GM23338 (cell line): ENCODE measurements at regions not wholly inside any gene's neighbourhood (a gene's known extent, or its start where the extent isn't known, plus 50 kb on each side); places are given as distances from the start of the nearest gene placed in this dataset.

Experiments used
- ATAC-seq: fragments of 200-7000 bp; cut with Tn5 transposase; 3 replicates; pipeline ENCODE4 v1.9.1; 2020
- DNase-seq: peaks from one replicate; pipeline ENCODE4 v3.0.0-alpha.2; 2015; ENCODE audit warnings: low spot score
- H2AFZ ChIP-seq: fragments of 200-600 bp; sonication (generic); 2 replicates; pipeline ENCODE4 v1.8.0; 2016; ENCODE audit warnings: antibody characterized with exemption, mild to moderate bottlenecking, moderate library complexity
- H3F3A ChIP-seq: fragments of 200-600 bp; sonication (generic); replicated peaks from 2 replicates; pipeline ENCODE4 v1.8.0; 2017; ENCODE audit warnings: antibody characterized with exemption, mixed run types, low read depth
- H3K27ac ChIP-seq: fragments of 200-600 bp; sonication (generic); 2 replicates; pipeline ENCODE4 v1.6.1; 2016; ENCODE audit warnings: low read depth
- H3K27me3 ChIP-seq: fragments of 200-600 bp; sonication (generic); 2 replicates; pipeline ENCODE4 v1.8.0; 2016; ENCODE audit warnings: mild to moderate bottlenecking, mixed run types, moderate library complexity; ENCODE audit not compliant: insufficient read depth
- H3K36me3 ChIP-seq: fragments of 200-600 bp; sonication (generic); 2 replicates; pipeline ENCODE4 v1.8.0; 2016; ENCODE audit warnings: mild to moderate bottlenecking; ENCODE audit not compliant: insufficient read depth
- H3K4me1 ChIP-seq: fragments of 200-600 bp; sonication (generic); 2 replicates; pipeline ENCODE4 v1.8.0; 2016; ENCODE audit warnings: mild to moderate bottlenecking, moderate library complexity; ENCODE audit not compliant: insufficient read depth
- H3K4me2 ChIP-seq: fragments of 200-600 bp; sonication (generic); 2 replicates; pipeline ENCODE4 v1.7.1; 2017; ENCODE audit warnings: mixed run types
- H3K4me3 ChIP-seq: fragments of 200-600 bp; sonication (generic); 2 replicates; pipeline ENCODE4 v1.6.1; 2016; ENCODE audit warnings: mixed run types
- H3K79me2 ChIP-seq: fragments of 200-600 bp; sonication (generic); replicated peaks from 2 replicates; pipeline ENCODE4 v1.8.0; 2017; ENCODE audit warnings: mild to moderate bottlenecking; ENCODE audit not compliant: insufficient read depth
- H3K9me2 ChIP-seq: fragments of 200-600 bp; sonication (generic); 2 replicates; pipeline ENCODE4 v1.8.0; 2017; ENCODE audit not compliant: insufficient read depth
- H4K20me1 ChIP-seq: fragments of 200-600 bp; sonication (generic); replicated peaks from 2 replicates; pipeline ENCODE4 v1.8.0; 2017; ENCODE audit warnings: mild to moderate bottlenecking; ENCODE audit not compliant: insufficient read depth
- H3K27ac Mint-ChIP-seq: 2 replicates; pipeline ENCODE4 v1.8.0; 2020; ENCODE audit warnings: inconsistent platforms, mild to moderate bottlenecking, moderate library complexity, mixed read lengths
- H3K27me3 Mint-ChIP-seq: 3 replicates; pipeline ENCODE4 v1.8.0; 2022; ENCODE audit warnings: low read depth, mild to moderate bottlenecking, moderate library complexity, mixed read lengths, inconsistent platforms; ENCODE audit not compliant: insufficient read depth, poor library complexity
- H3K36me3 Mint-ChIP-seq: 3 replicates; pipeline ENCODE4 v1.8.0; 2021; ENCODE audit warnings: low read depth, mild to moderate bottlenecking, inconsistent platforms, moderate library complexity, mixed read lengths
- H3K4me1 Mint-ChIP-seq: 3 replicates; pipeline ENCODE4 v1.8.0; 2020; ENCODE audit warnings: mild to moderate bottlenecking, inconsistent platforms, mixed read lengths
- H3K4me3 Mint-ChIP-seq: 3 replicates; pipeline ENCODE4 v1.8.0; 2021; ENCODE audit warnings: moderate library complexity, mild to moderate bottlenecking, inconsistent platforms, mixed read lengths
- H3K9me3 Mint-ChIP-seq: 3 replicates; pipeline ENCODE4 v1.8.0; 2020; ENCODE audit warnings: moderate library complexity, mild to moderate bottlenecking, inconsistent platforms, mixed read lengths
- CREB1 ChIP-seq: fragments of 250-450 bp; sonication (Bioruptor Pico); IDR thresholded peaks from 2 replicates; pipeline ENCODE4 v1.5.0; 2020; ENCODE audit warnings: low read depth, mild to moderate bottlenecking, moderate library complexity
- CTCF ChIP-seq, 2 experiments: fragments of 200-600 bp in 1 of 2; sonication (generic) in 1 of 2; conservative IDR thresholded peaks; 2 replicates each; pipeline versions ENCODE4 v1.5.1 to v1.6.1; 2016 to 2017; ENCODE audit warnings: antibody characterized with exemption in 2 of 2, low read depth in 2 of 2, mild to moderate bottlenecking in 2 of 2, moderate library complexity in 1 of 2
- ETS1 ChIP-seq: IDR thresholded peaks from 2 replicates; pipeline ENCODE4 v1.6.1; 2016; ENCODE audit warnings: antibody characterized with exemption
- EZH2 ChIP-seq: fragments of 200-600 bp; sonication (generic); IDR thresholded peaks from one replicate; pipeline ENCODE4 v1.8.0; 2017; ENCODE audit warnings: antibody characterized with exemption, mild to moderate bottlenecking, low read depth; ENCODE audit not compliant: unreplicated experiment
- EZH2phosphoT487 ChIP-seq: fragments of 200-600 bp; sonication (generic); IDR thresholded peaks from one replicate; pipeline ENCODE4 v1.8.1; 2018; ENCODE audit warnings: antibody characterized with exemption; ENCODE audit not compliant: unreplicated experiment
- JUNB ChIP-seq: IDR thresholded peaks from one replicate; pipeline ENCODE4 v1.6.1; 2016; ENCODE audit warnings: antibody characterized with exemption; ENCODE audit not compliant: unreplicated experiment
- NANOG ChIP-seq: IDR thresholded peaks from 2 replicates; pipeline ENCODE4 v1.6.1; 2016; ENCODE audit warnings: antibody characterized with exemption, borderline replicate concordance
- POLR2AphosphoS5 ChIP-seq: IDR thresholded peaks from 2 replicates; pipeline ENCODE4 v1.6.1; 2016; ENCODE audit warnings: antibody characterized with exemption, low read depth
- REST ChIP-seq: IDR thresholded peaks from one replicate; pipeline ENCODE4 v1.6.1; 2018; ENCODE audit warnings: antibody characterized with exemption; ENCODE audit not compliant: unreplicated experiment
- STAT1 ChIP-seq: IDR thresholded peaks from one replicate; pipeline ENCODE4 v1.6.1; 2016; ENCODE audit warnings: antibody characterized with exemption; ENCODE audit not compliant: unreplicated experiment
- ZNF114 ChIP-seq: fragments of 250-450 bp; sonication (Bioruptor Pico); IDR thresholded peaks from 2 replicates; pipeline ENCODE4 v1.5.0; 2020; ENCODE audit warnings: mild to moderate bottlenecking, moderate library complexity
- ZNF331 ChIP-seq: fragments of 250-450 bp; sonication (Bioruptor Pico); IDR thresholded peaks from 2 replicates; pipeline ENCODE4 v1.5.0; 2020; ENCODE audit warnings: low read depth, mild to moderate bottlenecking, moderate library complexity
- ZNF462 ChIP-seq: fragments of 250-450 bp; sonication (Bioruptor Pico); IDR thresholded peaks from 2 replicates; pipeline ENCODE4 v1.5.0; 2020; ENCODE audit warnings: mild to moderate bottlenecking, moderate library complexity

GRCh38 chr1:234532503-234532922 lies 53.5 kb upstream of the TARBP1 start:
- Histone ChIP-seq H3K27ac (no peak overlapping the region), H3K36me3 (no peaks in the 10 kb centered on the region), H3K9me2 (no peaks in the 10 kb centered on the region), H3F3A (0 out of 2 replicates have a peak, but pooled peaks cover 3% of the 10 kb centered on the region), H2AFZ (no peak overlapping the region), H3K27me3 (no peaks in the 10 kb centered on the region), H3K4me2 (no peak overlapping the region), H4K20me1 (no peaks in the 10 kb centered on the region), H3K4me3 (no peak overlapping the region), H3K4me1 (peaks cover 7% of the 10 kb centered on the region; the same call in 1 of the 2 replicates), H3K79me2 (no peaks in the 10 kb centered on the region)
- ATAC-seq (no peak), DNase-seq (no peak)
- H3K4me1 Mint-ChIP-seq, result peaks cover 45% of the 10 kb centered on the region
- no peak overlapping the region for H3K4me3 Mint-ChIP-seq
- no peaks in the 10 kb centered on the region for H3K9me3 Mint-ChIP-seq
- no peak overlapping the region for H3K27ac Mint-ChIP-seq
- H3K27me3 Mint-ChIP-seq, result peaks cover 7% of the 10 kb centered on the region
- no peaks in the 10 kb centered on the region for H3K36me3 Mint-ChIP-seq
- no peak for TF ChIP-seq NANOG
- no peak for TF ChIP-seq EZH2phosphoT487
- TF ChIP-seq CREB1, result no peak
- TF ChIP-seq POLR2AphosphoS5, result no peak
- TF ChIP-seq ZNF331 (CRISPR knock-in tag), result no peak
- no peak for TF ChIP-seq CTCF (conservative IDR thresholded peaks at IDR 0.05; ENCODE audit: low read depth in 2 of 2)
- no peak for TF ChIP-seq STAT1
- no peak for TF ChIP-seq JUNB
- no peak for TF ChIP-seq ZNF462
- TF ChIP-seq EZH2, result no peak
- TF ChIP-seq ZNF114 (CRISPR knock-in tag), result no peak
- TF ChIP-seq REST, result no peak
- no peak for TF ChIP-seq ETS1
